ENCODE measurements at regions not wholly inside any gene's neighbourhood (a gene's known extent, or its start where the extent isn't known, plus 50 kb on each side); places are given as distances from the start of the nearest gene placed in this dataset.

DNA sequence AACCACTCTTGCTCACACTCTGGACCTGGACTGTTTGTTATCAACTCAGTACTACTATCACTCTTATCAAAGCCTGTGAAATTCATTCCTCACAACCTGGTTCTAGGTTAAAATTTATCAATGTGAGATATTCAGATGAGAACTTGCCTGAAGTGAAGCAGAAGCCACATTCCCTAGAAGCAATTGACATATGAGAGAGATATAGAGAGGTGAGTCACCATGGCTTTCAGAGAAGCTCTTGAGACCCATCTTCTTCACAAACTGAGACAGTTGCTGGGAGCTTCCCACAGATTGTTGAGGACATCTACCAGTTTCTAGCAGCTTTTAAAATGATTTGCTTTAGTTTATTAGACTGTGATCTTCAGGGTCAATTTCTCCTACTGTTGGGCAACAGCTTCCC, 316.9 kb upstream of the TET2 start:
- Histone ChIP-seq H3K27me3 (replicated peaks in 1 of 4; ENCODE audit: control insufficient read depth in 3 of 4, extremely low read depth in 1 of 4, insufficient read depth in 3 of 4, low read length in 3 of 4) (no peaks in the 10 kb centered on the region), H3K27ac (ENCODE audit: low read depth, low read length) (no peak overlapping the region), H2BK120ac (replicated peaks; ENCODE audit: low read depth, low read length) (no peak overlapping the region), H2BK15ac (ENCODE audit: low read length) (no peak overlapping the region), H4K8ac (ENCODE audit: extremely low read depth, insufficient read depth, low read length) (no peak overlapping the region), H3K9me3 (ENCODE audit: insufficient read depth in 2 of 2, low read depth in 1 of 2, low read length in 1 of 2) (no peaks in the 10 kb centered on the region), H4K91ac (replicated peaks; ENCODE audit: insufficient read length, low read length) (no peak overlapping the region), H3K4ac (replicated peaks; ENCODE audit: insufficient read length, low read depth, low read length) (no peak overlapping the region), H3K36me3 (ENCODE audit: control insufficient read depth in 2 of 4, insufficient read depth in 4 of 4, low read length in 3 of 4) (no peaks in the 10 kb centered on the region), H3K18ac (ENCODE audit: extremely low read depth, low read length) (no peak overlapping the region), H3K4me2 (ENCODE audit: insufficient read depth in 1 of 2, low read depth in 2 of 2, low read length in 2 of 2) (no peak overlapping the region), H2BK5ac (ENCODE audit: low read depth, low read length) (no peak overlapping the region), H4K20me1 (replicated peaks in 1 of 2; ENCODE audit: control insufficient read depth in 1 of 2, insufficient read depth in 2 of 2, low read length in 2 of 2) (no peaks in the 10 kb centered on the region), H3K79me1 (ENCODE audit: low read depth, low read length) (no peaks in the 10 kb centered on the region), H2AK5ac (ENCODE audit: low read depth, low read length) (no peak overlapping the region), H3K79me2 (ENCODE audit: control insufficient read depth in 1 of 2, insufficient read depth in 2 of 2, low read length in 2 of 2) (no peaks in the 10 kb centered on the region), H2AFZ (ENCODE audit: low read length) (no peak overlapping the region), H3K14ac (ENCODE audit: insufficient read length) (no peak overlapping the region), H3K4me1 (replicated peaks in 1 of 4; ENCODE audit: control insufficient read depth in 3 of 4, insufficient read depth in 4 of 4, low read length in 3 of 4) (no peaks in the 10 kb centered on the region), H3K23ac (ENCODE audit: insufficient read length) (no peak overlapping the region), H4K5ac (ENCODE audit: insufficient read length, low read depth, low read length) (no peak overlapping the region), H3K9ac (replicated peaks in 1 of 4; ENCODE audit: extremely low read depth in 1 of 4, low read depth in 3 of 4, low read length in 3 of 4) (no peak overlapping the region), H3K56ac (replicated peaks; ENCODE audit: insufficient read length, low read depth, low read length) (no peak overlapping the region), H2BK12ac (ENCODE audit: low read depth, low read length) (no peak overlapping the region), H3K23me2 (ENCODE audit: low read depth, low read length) (no peaks in the 10 kb centered on the region), H3K4me3 (ENCODE audit: extremely low read depth in 1 of 4, insufficient read depth in 2 of 4, low read depth in 3 of 4, low read length in 4 of 4) (no peak overlapping the region), H2BK20ac (ENCODE audit: low read length) (no peak overlapping the region)
- CTCF ChIA-PET (ENCODE audit: partially characterized antibody) = interaction anchor here (0.7 to 1.4 kb wide), 6 partner anchors 11 to 134 kb away, joined by 3 to 5 read pairs (median 3); no protein-coding TSS in a partner anchor
- FAIRE-seq (no peak), DNase-seq (ENCODE audit: low read depth in 1 of 2, low spot score in 2 of 2) (no peak)
- POLR2A ChIA-PET (ENCODE audit: partially characterized antibody) = no interaction called here
- TF ChIP-seq KDM1A (IDR thresholded peaks at IDR 0.05; ENCODE audit: borderline replicate concordance, low read length) (no peak), CEBPB (IDR thresholded peaks at IDR 0.05; ENCODE audit: low read depth, low read length) (no peak), RNF2 (IDR thresholded peaks at IDR 0.05; ENCODE audit: borderline replicate concordance, low read depth, low read length, missing control alignments, poor library complexity, severe bottlenecking) (no peak), POLR2AphosphoS5 (IDR thresholded peaks at IDR 0.05; ENCODE audit: low read depth, low read length) (no peak), HDAC2 (IDR thresholded peaks at IDR 0.05; ENCODE audit: borderline replicate concordance in 1 of 2, low read depth in 2 of 2, low read length in 2 of 2) (no peak), PHF8 (conservative IDR thresholded peaks at IDR 0.05; ENCODE audit: low read depth, low read length) (no peak)

Measured in H1 (cell line).